Muscle layer of colon (tissue), 2 donors: ENCODE measurements at regions not wholly inside any gene's neighbourhood (a gene's known extent, or its start where the extent isn't known, plus 50 kb on each side); places are given as distances from the start of the nearest gene placed in this dataset.

Source experiments
- H3K27ac ChIP-seq: one replicate; pipeline ENCODE4 v1.7.0; 2013; ENCODE audit warnings: low read depth, mild to moderate bottlenecking, low read length, moderate library complexity
- H3K27me3 ChIP-seq, 2 donors: one replicate each; pipeline ENCODE4 v1.7.0; 2013; ENCODE audit warnings: low read length in 2 of 2, mild to moderate bottlenecking in 2 of 2; ENCODE audit not compliant: insufficient read depth in 2 of 2, control insufficient read depth in 1 of 2
- H3K36me3 ChIP-seq: one replicate; pipeline ENCODE4 v1.7.0; 2013; ENCODE audit warnings: mild to moderate bottlenecking, low read length; ENCODE audit not compliant: insufficient read depth
- H3K4me1 ChIP-seq: one replicate; pipeline ENCODE4 v1.7.0; 2013; ENCODE audit warnings: mild to moderate bottlenecking, low read length; ENCODE audit not compliant: insufficient read depth
- H3K4me3 ChIP-seq, 2 donors: one replicate each; pipeline ENCODE4 v1.7.0; 2013; ENCODE audit warnings: low read length in 2 of 2, low read depth in 1 of 2, mild to moderate bottlenecking in 1 of 2, moderate library complexity in 1 of 2
- H3K9ac ChIP-seq: one replicate; pipeline ENCODE4 v1.7.0; 2013; ENCODE audit warnings: low read length
- H3K9me3 ChIP-seq: one replicate; pipeline ENCODE4 v1.7.0; 2013; ENCODE audit warnings: mild to moderate bottlenecking, low read length
- donor health status: abdominal sarcoma.
- donor health status: Adenocarcinoma of cecum.

- no peak overlapping the region for H3K4me3 ChIP-seq
- no peaks in the 10 kb centered on the region for H3K27me3 ChIP-seq
- H3K9me3 ChIP-seq = no peaks in the 10 kb centered on the region
- no peaks in the 10 kb centered on the region for H3K4me1 ChIP-seq
- no peak overlapping the region for H3K27ac ChIP-seq
- H3K9ac ChIP-seq = no peak overlapping the region
- no peaks in the 10 kb centered on the region for H3K36me3 ChIP-seq
These were observed 50.5 kb upstream of the DTNBP1 start for GRCh38 chr6:15713325-15713724.

GRCh38 chr6:15712797-15713196 lies 50.0 kb upstream of the DTNBP1 start:
- Histone ChIP-seq H3K9me3 (no peaks in the 10 kb centered on the region), H3K27ac (no peak overlapping the region), H3K4me3 (no peak overlapping the region), H3K9ac (no peak overlapping the region), H3K27me3 (no peaks in the 10 kb centered on the region), H3K36me3 (no peaks in the 10 kb centered on the region), H3K4me1 (no peaks in the 10 kb centered on the region)
